IMR-90 (cell line): ENCODE measurements at regions not wholly inside any gene's neighbourhood (a gene's known extent, or its start where the extent isn't known, plus 50 kb on each side); places are given as distances from the start of the nearest gene placed in this dataset.

Experiments used
- ATAC-seq: fragments of 200-7000 bp; cut with Tn5 transposase; 2 replicates; pipeline ENCODE4 v1.9.1; 2020; ENCODE audit warnings: low read depth, mild to moderate bottlenecking, moderate library complexity
- BruUV-seq: library from RNA; stranded (reverse); fragments of 400-500 nt; replicated peaks from 2 replicates; lab custom pipeline; 2021; lab: Mats Ljungman, UMichigan
- CTCF ChIA-PET: fragments of 300-600 bp; formaldehyde crosslinking; extraction: SDS; loops from one replicate; lab custom pipeline; 2021; ENCODE audit warnings: antibody characterized with exemption; lab: Yijun Ruan, JAX
- POLR2A ChIA-PET: fragments of 300-600 bp; sonication (Branson Sonifier 250); formaldehyde crosslinking; loops from one replicate; lab custom pipeline; 2022; ENCODE audit warnings: antibody characterized with exemption; ENCODE audit not compliant: unreplicated experiment; lab: Charles Lee
- DNase-seq: peaks from one replicate; pipeline ENCODE4 v3.0.0; 2013
- H2AFZ ChIP-seq: replicated peaks from 2 replicates; pipeline ENCODE3; 2013; ENCODE audit warnings: low read length, mild to moderate bottlenecking; ENCODE audit not compliant: poor library complexity
- H2AK5ac ChIP-seq: 2 replicates; pipeline ENCODE4 v1.6.1; 2013; ENCODE audit warnings: low read depth, low read length, inconsistent platforms
- H2AK9ac ChIP-seq: replicated peaks from 2 replicates; pipeline ENCODE3; 2013; ENCODE audit warnings: mild to moderate bottlenecking, low read depth, low read length, moderate library complexity; ENCODE audit not compliant: poor library complexity
- H2BK120ac ChIP-seq: 2 replicates; pipeline ENCODE4 v1.6.1; 2013; ENCODE audit warnings: low read depth, low read length, inconsistent platforms
- H2BK15ac ChIP-seq: 3 replicates; pipeline ENCODE4 v1.6.1; 2013; ENCODE audit warnings: low read depth, low read length, inconsistent platforms
- H2BK20ac ChIP-seq: 2 replicates; pipeline ENCODE4 v1.6.1; 2013; ENCODE audit warnings: low read depth, mild to moderate bottlenecking, inconsistent platforms, low read length, moderate library complexity
- H2BK5ac ChIP-seq: 2 replicates; pipeline ENCODE4 v1.6.1; 2013; ENCODE audit warnings: mild to moderate bottlenecking, low read depth, low read length, inconsistent platforms; ENCODE audit not compliant: poor library complexity, severe bottlenecking
- H3K14ac ChIP-seq: replicated peaks from 2 replicates; pipeline ENCODE4 v1.6.1; 2013; ENCODE audit warnings: low read depth, low read length, inconsistent platforms
- H3K18ac ChIP-seq: 2 replicates; pipeline ENCODE4 v1.6.1; 2013; ENCODE audit warnings: low read depth, low read length, control low read depth
- H3K23ac ChIP-seq: 2 replicates; pipeline ENCODE4 v1.6.1; 2013; ENCODE audit warnings: low read depth, low read length, inconsistent platforms
- H3K27ac ChIP-seq: 2 replicates; pipeline ENCODE4 v1.5.1; 2013; ENCODE audit warnings: mild to moderate bottlenecking, control low read depth, low read length; ENCODE audit not compliant: insufficient read depth
- H3K27me3 ChIP-seq: 2 replicates; pipeline ENCODE4 v1.6.1; 2013; ENCODE audit warnings: low read length; ENCODE audit not compliant: control insufficient read depth, insufficient read depth
- H3K36me3 ChIP-seq: 2 replicates; pipeline ENCODE4 v1.6.1; 2013; ENCODE audit warnings: low read length, mixed read lengths; ENCODE audit not compliant: control insufficient read depth, insufficient read depth
- H3K4ac ChIP-seq: 2 replicates; pipeline ENCODE4 v1.6.1; 2013; ENCODE audit warnings: low read depth, low read length, inconsistent platforms
- H3K4me1 ChIP-seq: 2 replicates; pipeline ENCODE4 v1.6.1; 2013; ENCODE audit warnings: low read length, mixed read lengths; ENCODE audit not compliant: control insufficient read depth, insufficient read depth
- H3K4me2 ChIP-seq: 2 replicates; pipeline ENCODE4 v1.6.1; 2013; ENCODE audit warnings: low read depth, mild to moderate bottlenecking, control low read depth, low read length, moderate library complexity
- H3K4me3 ChIP-seq: 2 replicates; pipeline ENCODE4 v1.5.1; 2013; ENCODE audit warnings: low read depth, mild to moderate bottlenecking, control low read depth, low read length, moderate library complexity; ENCODE audit not compliant: insufficient read depth
- H3K56ac ChIP-seq: 2 replicates; pipeline ENCODE4 v1.6.1; 2013; ENCODE audit warnings: low read length, inconsistent platforms; ENCODE audit not compliant: insufficient read depth; ENCODE audit errors: extremely low read depth
- H3K79me1 ChIP-seq, 2 experiments: 2 replicates each; pipeline ENCODE4 v1.6.1; 2013; ENCODE audit warnings: low read length in 2 of 2, inconsistent platforms in 1 of 2, low read depth in 1 of 2
- H3K9ac ChIP-seq: 2 replicates; pipeline ENCODE4 v1.6.1; 2013; ENCODE audit warnings: low read depth, low read length, control low read depth
- H3K9me1 ChIP-seq: 2 replicates; pipeline ENCODE4 v1.6.1; 2013; ENCODE audit warnings: low read length, inconsistent platforms; ENCODE audit not compliant: insufficient read depth
- H3K9me3 ChIP-seq: 2 replicates; pipeline ENCODE4 v1.6.1; 2013; ENCODE audit warnings: low read length; ENCODE audit not compliant: control insufficient read depth, insufficient read depth
- H4K20me1 ChIP-seq: 2 replicates; pipeline ENCODE4 v1.6.1; 2013; ENCODE audit warnings: low read length, inconsistent platforms; ENCODE audit not compliant: insufficient read depth
- H4K5ac ChIP-seq: 2 replicates; pipeline ENCODE4 v1.6.1; 2013; ENCODE audit warnings: mild to moderate bottlenecking, low read depth, low read length, control low read depth
- H4K8ac ChIP-seq, 2 experiments: 2 replicates each; pipeline ENCODE4 v1.6.1; 2013; ENCODE audit warnings: low read depth in 2 of 2, low read length in 2 of 2, control low read depth in 1 of 2, inconsistent platforms in 1 of 2
- H4K91ac ChIP-seq: 2 replicates; pipeline ENCODE4 v1.6.1; 2013; ENCODE audit warnings: low read depth, low read length, inconsistent platforms; ENCODE audit not compliant: insufficient read depth
- BHLHE40 ChIP-seq: fragments of 150-350 bp; IDR thresholded peaks from 2 replicates; pipeline ENCODE4 v1.6.1; 2016; ENCODE audit warnings: mild to moderate bottlenecking, low read depth, low read length
- NFE2L2 ChIP-seq: fragments of 150-350 bp; IDR thresholded peaks from 2 replicates; pipeline ENCODE4 v1.6.1; 2016; ENCODE audit warnings: low read depth, mild to moderate bottlenecking, low read length
- WGBS, 2 experiments: methylation state at CpG; one replicate each; pipeline versions ENCODE4 v1.1.5 to v1.1.7; 2013; ENCODE audit warnings: missing lambda C conversion rate in 2 of 2; ENCODE audit not compliant: insufficient read length in 1 of 2; ENCODE audit errors: extremely low coverage in 2 of 2; 5-methylcytosine and 5-hydroxymethylcytosine counted together
- dilution Hi-C: fragments of 300-500 bp; cut with HindIII; formaldehyde crosslinking; loops from one replicate; pipeline ENCODE4 v1.14.3; 2018; ENCODE audit warnings: low sequenced_read_pairs; ENCODE audit not compliant: unreplicated experiment
- in situ Hi-C: fragments of 300-500 bp; cut with MboI; formaldehyde crosslinking; loops from 3 replicates; pipeline ENCODE4 v1.14.3; 2019; ENCODE audit warnings: low sequenced_read_pairs, inconsistent platforms, mixed read lengths
- intact Hi-C: fragments of 100-400 bp; cut with micrococcal nuclease; formaldehyde crosslinking; loops from 2 replicates; pipeline ENCODE4 v1.10.0; 2022

DNA sequence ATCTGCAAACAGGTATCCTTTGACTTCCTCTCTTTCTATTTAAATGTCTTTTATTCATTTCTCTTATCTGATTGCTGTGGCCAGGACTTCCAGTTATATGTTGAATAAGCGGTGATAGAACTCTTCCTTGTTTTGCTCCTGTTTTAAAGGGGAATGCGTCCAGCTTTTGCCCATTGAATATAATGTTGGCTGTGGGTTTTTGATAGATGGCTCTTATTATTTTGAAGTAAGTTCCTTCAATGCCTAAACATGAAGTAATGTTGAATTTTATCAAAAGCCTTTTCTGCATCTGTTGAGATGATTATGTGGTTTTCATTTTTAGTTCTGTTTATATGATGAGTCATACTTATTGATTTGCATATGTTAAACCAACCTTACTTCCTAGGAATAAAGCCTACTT, 300.5 kb upstream of the CTNND2 start:
- intact Hi-C loops = no loop called here
- Histone ChIP-seq H2BK15ac (no peak overlapping the region), H3K79me1 (no peaks in the 10 kb centered on the region), H2AK9ac (no peak overlapping the region), H4K91ac (no peak overlapping the region), H3K4me3 (no peak overlapping the region), H3K4me2 (no peak overlapping the region), H4K5ac (no peak overlapping the region), H3K56ac (no peak overlapping the region), H4K20me1 (no peaks in the 10 kb centered on the region), H3K27ac (no peak overlapping the region), H3K4me1 (no peaks in the 10 kb centered on the region), H3K9me3 (no peaks in the 10 kb centered on the region), H3K36me3 (no peaks in the 10 kb centered on the region), H2AK5ac (no peak overlapping the region), H4K8ac (no peak overlapping the region), H2AFZ (no peak overlapping the region), H3K9ac (no peak overlapping the region), H3K23ac (no peak overlapping the region), H3K14ac (no peak overlapping the region), H3K18ac (no peak overlapping the region), H2BK20ac (no peak overlapping the region), H2BK5ac (no peak overlapping the region), H3K9me1 (no peaks in the 10 kb centered on the region), H3K27me3 (no peaks in the 10 kb centered on the region), H3K4ac (no peak overlapping the region), H2BK120ac (no peak overlapping the region)
- TF ChIP-seq BHLHE40 (no peak), NFE2L2 (peak; percentile 42; the same call in 1 of the 2 replicates)
- DNase-seq = no peak
- dilution Hi-C loops = no loop called here
- in situ Hi-C loops = no loop called here
- no peak for ATAC-seq
- CTCF ChIA-PET = no interaction called here
- BruUV-seq = no TSS peak
- WGBS, 2 experiments = no CpG with 5 or more reads among the region's 2 CpGs
- POLR2A ChIA-PET = no interaction called here
